DOHH2 (cell line): ENCODE measurements at regions not wholly inside any gene's neighbourhood (a gene's known extent, or its start where the extent isn't known, plus 50 kb on each side); places are given as distances from the start of the nearest gene placed in this dataset.

Source experiments
- H3F3A ChIP-seq: fragments of 200-600 bp; sonication (generic), shearing (Covaris generic); 2 replicates; pipeline ENCODE4 v1.6.0; 2016; ENCODE audit warnings: antibody characterized with exemption, mild to moderate bottlenecking; ENCODE audit not compliant: control insufficient read depth, insufficient read depth
- H3K27ac ChIP-seq: fragments of 200-600 bp; sonication (generic); 2 replicates; pipeline ENCODE4 v1.5.1; 2014; ENCODE audit warnings: low read depth, mild to moderate bottlenecking, low read length, moderate library complexity
- H3K27me3 ChIP-seq: fragments of 200-600 bp; sonication (generic); 2 replicates; pipeline ENCODE4 v1.6.1; 2014; ENCODE audit warnings: mild to moderate bottlenecking, low read length, mixed read lengths; ENCODE audit not compliant: control insufficient read depth
- H3K36me3 ChIP-seq: fragments of 200-600 bp; sonication (generic); 2 replicates; pipeline ENCODE4 v1.6.1; 2014; ENCODE audit warnings: mild to moderate bottlenecking, low read length, moderate library complexity, mixed read lengths; ENCODE audit not compliant: control insufficient read depth
- H3K4me1 ChIP-seq: fragments of 200-600 bp; sonication (generic); 2 replicates; pipeline ENCODE4 v1.6.1; 2014; ENCODE audit warnings: mild to moderate bottlenecking, low read length, mixed read lengths; ENCODE audit not compliant: control insufficient read depth
- H3K4me2 ChIP-seq: fragments of 200-600 bp; sonication (generic); 2 replicates; pipeline ENCODE4 v1.6.0; 2014; ENCODE audit warnings: mild to moderate bottlenecking, low read length, moderate library complexity
- H3K4me3 ChIP-seq: fragments of 200-600 bp; sonication (generic); 2 replicates; pipeline ENCODE4 v1.5.1; 2014; ENCODE audit warnings: mild to moderate bottlenecking, low read length, mixed read lengths
- H3K79me2 ChIP-seq: fragments of 200-600 bp; sonication (generic); 2 replicates; pipeline ENCODE4 v1.6.1; 2014; ENCODE audit warnings: mild to moderate bottlenecking, low read length, mixed read lengths; ENCODE audit not compliant: control insufficient read depth
- H3K9me2 ChIP-seq: fragments of 200-600 bp; sonication (generic); replicated peaks from 2 replicates; pipeline ENCODE4 v1.6.1; 2014; ENCODE audit warnings: mild to moderate bottlenecking, low read length, mixed read lengths; ENCODE audit not compliant: control insufficient read depth
- H3K9me3 ChIP-seq: fragments of 200-600 bp; sonication (generic); 2 replicates; pipeline ENCODE4 v1.6.1; 2014; ENCODE audit warnings: antibody characterized with exemption, low read length, mixed read lengths; ENCODE audit not compliant: control insufficient read depth, insufficient read depth
- H4K20me1 ChIP-seq: fragments of 200-600 bp; sonication (generic); 2 replicates; pipeline ENCODE4 v1.6.0; 2014; ENCODE audit warnings: low read depth, mild to moderate bottlenecking, antibody characterized with exemption, low read length, moderate library complexity; ENCODE audit not compliant: control insufficient read depth, insufficient read depth
- CTCF ChIP-seq: fragments of 200-600 bp; sonication (generic); IDR thresholded peaks from one replicate; pipeline ENCODE4 v1.5.1; 2014; ENCODE audit warnings: antibody characterized with exemption, mild to moderate bottlenecking, low read depth, low read length; ENCODE audit not compliant: poor library complexity, severe bottlenecking
- EZH2phosphoT487 ChIP-seq: fragments of 200-600 bp; sonication (generic); IDR thresholded peaks from 2 replicates; pipeline ENCODE4 v1.6.1; 2017; ENCODE audit warnings: borderline replicate concordance, mild to moderate bottlenecking, antibody characterized with exemption, low read length, moderate library complexity, mixed read lengths

- no peaks in the 10 kb centered on the region for H3K9me3 ChIP-seq
- H3K36me3 ChIP-seq: no peaks in the 10 kb centered on the region
- H3K4me3 ChIP-seq: no peak overlapping the region
- H3K27ac ChIP-seq: no peak overlapping the region
- no peaks in the 10 kb centered on the region for H3K9me2 ChIP-seq
- TF ChIP-seq CTCF (no peak), EZH2phosphoT487 (no peak)
- H3K27me3 ChIP-seq: no peaks in the 10 kb centered on the region
- H3K4me2 ChIP-seq: no peak overlapping the region
- no peaks in the 10 kb centered on the region for H3K79me2 ChIP-seq
- H3K4me1 ChIP-seq: no peaks in the 10 kb centered on the region
- no peaks in the 10 kb centered on the region for H4K20me1 ChIP-seq
- H3F3A ChIP-seq: no peaks in the 10 kb centered on the region
These were observed 87.8 kb downstream of the PMP22 start for GRCh38 chr17:15177343-15177742.

GRCh38 chr17:15175356-15175755 is 89.8 kb downstream of the PMP22 start:
- Histone ChIP-seq H3K4me3 (no peak overlapping the region), H3K27me3 (no peaks in the 10 kb centered on the region), H3K9me3 (no peaks in the 10 kb centered on the region), H3K9me2 (no peaks in the 10 kb centered on the region), H3K4me2 (no peak overlapping the region), H3F3A (no peaks in the 10 kb centered on the region), H4K20me1 (no peaks in the 10 kb centered on the region), H3K27ac (no peak overlapping the region), H3K79me2 (no peaks in the 10 kb centered on the region), H3K4me1 (no peaks in the 10 kb centered on the region), H3K36me3 (no peaks in the 10 kb centered on the region)
- TF ChIP-seq EZH2phosphoT487 (no peak), CTCF (no peak)

GRCh38 chr17:15171167-15172047 is 93.7 kb downstream of the PMP22 start:
- TF ChIP-seq CTCF: peak; percentile 59
- no peak for TF ChIP-seq EZH2phosphoT487
- Histone ChIP-seq H3K4me3 (no peak overlapping the region), H3K27ac (no peak overlapping the region), H3F3A (no peaks in the 10 kb centered on the region), H3K9me2 (no peaks in the 10 kb centered on the region), H3K9me3 (no peaks in the 10 kb centered on the region), H3K27me3 (no peaks in the 10 kb centered on the region), H3K4me2 (no peak overlapping the region), H3K4me1 (no peaks in the 10 kb centered on the region), H3K36me3 (no peaks in the 10 kb centered on the region), H4K20me1 (no peaks in the 10 kb centered on the region), H3K79me2 (no peaks in the 10 kb centered on the region)
